GM18858 (cell line): ENCODE measurements at regions not wholly inside any gene's neighbourhood (a gene's known extent, or its start where the extent isn't known, plus 50 kb on each side); places are given as distances from the start of the nearest gene placed in this dataset.
"Not testable (repeated sequence)": the region's sequence is repeated elsewhere in the genome, so short reads cannot be mapped to it uniquely, and the experiment has no call there.

ENCODE experiments used
- ATAC-seq: cut with Tn5 transposase; IDR thresholded peaks from one replicate; pipeline ENCODE4 v1.9.1; 2021; ENCODE audit not compliant: unreplicated experiment

- ATAC-seq, result not testable (repeated sequence)
These were observed 299.1 kb upstream of the ZNF658 start for GRCh38 chr9:66601472-66601871.

- not testable (repeated sequence) for ATAC-seq
These were observed 268.9 kb upstream of the ZNF658 start for GRCh38 chr9:66631521-66632046.

DNA sequence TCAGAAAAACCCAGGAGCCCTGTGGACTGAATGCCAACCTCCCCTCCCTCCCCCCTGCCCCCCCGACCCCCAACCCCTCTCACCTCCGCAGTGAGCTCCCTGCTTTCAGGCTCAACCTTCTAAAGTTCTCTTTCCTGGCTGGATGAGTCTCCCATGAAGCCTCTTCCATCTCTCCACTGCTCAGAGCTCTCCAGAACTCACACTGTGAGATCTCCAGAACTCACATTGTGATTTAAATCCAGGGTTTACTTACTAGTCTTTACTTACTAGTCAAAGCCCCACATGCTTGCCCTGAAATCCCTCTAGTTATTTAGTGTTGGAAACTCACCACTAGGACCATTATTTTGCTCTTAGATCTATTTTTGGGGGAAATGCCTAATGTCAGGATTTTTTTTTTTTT is 252.8 kb upstream of the ZNF658 start:
- ATAC-seq, result not testable (repeated sequence)

DNA sequence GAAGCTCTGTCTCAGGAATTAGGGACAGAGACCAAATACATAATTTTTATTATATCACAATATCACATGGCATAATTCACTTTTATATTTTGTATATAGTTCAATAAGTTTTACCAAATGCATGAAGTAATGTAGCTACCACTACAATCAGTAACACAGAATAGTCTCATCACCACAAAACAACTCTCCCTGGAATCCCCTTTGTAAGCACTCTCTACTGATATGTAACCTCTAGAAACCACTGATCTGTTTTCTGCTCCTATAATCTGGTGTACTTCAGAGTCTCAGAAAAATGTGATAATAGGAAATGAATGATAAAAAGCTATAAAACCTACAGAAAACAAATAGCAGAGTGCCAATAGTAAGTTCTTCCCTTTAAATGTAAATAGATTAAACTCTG is 210.3 kb upstream of the ZNF658 start:
- ATAC-seq, result not testable (repeated sequence)

DNA sequence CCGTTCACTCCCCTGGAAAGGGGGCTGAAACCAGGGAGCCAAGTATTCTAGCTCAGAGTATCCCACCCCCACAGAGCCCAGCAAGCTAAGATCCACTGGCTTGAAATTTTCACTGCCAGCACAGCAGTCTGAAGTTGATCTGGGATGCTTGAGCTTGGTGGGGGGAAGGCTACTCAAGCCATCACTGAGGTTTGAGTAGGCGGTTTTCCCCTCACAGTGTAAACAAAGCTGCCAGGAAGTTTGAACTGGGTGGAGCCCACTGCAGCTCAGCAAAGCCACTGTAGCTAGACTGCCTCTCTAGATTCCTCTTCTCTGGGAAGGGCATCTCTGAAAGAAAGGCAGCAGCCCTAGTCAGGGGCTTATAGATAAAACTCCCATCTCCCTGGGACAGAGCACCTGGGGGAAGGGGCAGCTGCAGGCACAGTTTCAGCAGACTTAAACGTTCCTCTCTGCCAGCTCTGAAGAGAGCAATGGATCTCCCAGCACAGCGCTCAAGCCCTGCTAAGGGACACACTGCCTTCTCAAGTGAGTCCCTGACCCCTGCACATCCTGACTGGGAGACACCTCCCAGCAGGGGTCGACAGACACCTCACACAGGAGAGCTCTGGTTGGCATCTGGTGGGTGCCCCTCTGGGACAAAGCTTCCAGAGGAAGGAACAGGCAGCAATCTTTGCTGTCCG is 204.8 kb upstream of the ZNF658 start:
- peak; percentile 63 for ATAC-seq

DNA sequence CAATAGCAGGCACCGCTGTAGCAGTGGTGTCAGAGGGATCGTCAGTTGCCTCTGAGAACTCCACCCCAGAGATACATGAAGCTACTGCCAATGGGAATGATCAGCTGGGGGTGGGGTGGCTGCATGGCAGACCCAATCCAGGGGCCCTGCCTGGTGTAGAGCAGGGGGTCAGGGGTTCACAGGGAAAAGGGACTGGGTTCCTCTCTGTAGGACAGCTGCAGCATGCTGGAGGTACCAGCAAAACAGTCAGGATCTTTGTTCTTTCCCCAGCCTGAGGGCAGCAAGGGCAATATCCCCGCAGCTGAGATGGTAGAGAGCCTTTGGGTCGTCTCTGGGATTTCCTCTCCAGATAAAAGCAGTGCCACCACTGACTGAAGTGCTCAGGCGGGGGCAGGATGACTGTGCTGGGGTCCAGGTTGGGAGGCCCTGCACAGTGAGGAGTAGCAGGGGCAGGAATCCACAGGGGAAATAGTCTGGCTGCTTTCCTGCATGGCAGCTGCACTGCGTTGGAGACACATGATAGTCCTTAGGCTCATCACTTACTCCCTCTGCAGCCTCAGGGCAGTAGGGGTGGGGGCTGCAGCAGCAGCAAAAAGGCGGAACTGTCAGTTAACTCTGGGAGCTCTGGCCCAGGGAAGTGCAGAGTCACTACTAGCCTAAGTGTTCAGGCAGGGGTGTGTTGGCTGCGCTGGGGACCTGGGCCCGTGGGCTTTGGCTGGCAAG is 203.0 kb upstream of the ZNF658 start:
- not testable (repeated sequence) for ATAC-seq

DNA sequence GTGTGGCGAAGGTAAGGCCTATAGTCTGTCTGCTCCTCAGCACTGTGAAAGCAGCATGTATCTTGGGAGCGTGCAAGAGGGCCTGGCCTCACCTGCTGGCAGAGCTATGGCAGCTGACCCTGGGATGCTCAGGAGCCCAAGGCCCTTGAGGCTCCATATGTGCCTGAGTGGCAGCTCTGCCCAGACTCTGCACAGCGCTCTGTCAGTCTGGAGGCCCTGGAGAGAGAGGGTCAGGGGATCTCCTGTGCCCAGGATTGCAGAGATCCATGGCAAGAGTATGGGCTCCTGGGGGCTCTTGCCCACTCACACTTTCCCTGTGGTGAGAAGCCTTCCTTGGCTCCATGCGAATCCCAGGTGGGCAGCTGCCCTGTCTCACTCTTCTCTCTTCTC is 202.5 kb upstream of the ZNF658 start:
- ATAC-seq, result not testable (repeated sequence)

DNA sequence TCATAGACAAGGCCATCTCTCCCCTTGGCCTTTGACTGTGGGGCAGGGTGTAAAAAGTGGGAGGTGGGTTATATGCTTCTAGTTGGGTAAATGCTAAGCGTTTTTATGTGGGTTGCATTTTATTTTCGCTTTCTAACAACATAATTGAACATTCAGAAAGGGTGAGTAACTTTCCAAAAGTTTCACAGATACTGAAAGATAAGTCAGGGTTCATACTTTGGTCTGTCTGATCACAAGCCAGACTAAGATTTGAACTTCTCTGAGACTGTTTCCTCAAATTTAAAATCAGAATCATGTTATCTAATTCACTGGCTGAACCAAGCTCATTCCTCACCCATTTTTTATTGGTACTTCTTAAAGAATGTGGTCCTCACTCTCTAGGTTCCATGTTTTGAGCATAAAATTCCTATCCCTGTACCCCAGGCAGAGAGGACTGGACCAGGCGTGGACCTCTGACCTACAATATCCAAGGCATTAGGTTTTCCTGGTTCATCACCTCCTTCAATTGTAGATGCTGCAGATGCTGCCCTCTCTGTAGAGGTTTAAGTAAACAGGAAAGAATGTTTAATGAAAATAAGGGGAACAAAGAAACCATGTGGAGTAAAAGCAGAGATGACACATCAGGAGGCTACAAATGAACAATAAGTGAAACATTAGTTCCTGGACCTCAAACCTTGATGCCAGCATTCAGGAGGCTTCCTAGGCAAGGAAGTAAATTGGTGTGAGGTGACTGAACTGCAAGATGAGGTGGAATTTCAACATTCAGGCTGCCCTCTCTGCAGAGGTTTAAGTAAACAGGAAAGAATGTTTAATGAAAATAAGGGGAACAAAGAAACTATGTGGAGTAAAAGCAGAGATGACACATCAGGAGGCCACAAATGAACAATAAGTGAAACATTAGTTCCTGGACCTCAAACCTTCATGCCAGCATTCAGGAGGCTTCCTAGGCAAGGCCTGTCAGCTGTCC is 198.8 kb upstream of the ZNF658 start:
- not testable (repeated sequence) for ATAC-seq

DNA sequence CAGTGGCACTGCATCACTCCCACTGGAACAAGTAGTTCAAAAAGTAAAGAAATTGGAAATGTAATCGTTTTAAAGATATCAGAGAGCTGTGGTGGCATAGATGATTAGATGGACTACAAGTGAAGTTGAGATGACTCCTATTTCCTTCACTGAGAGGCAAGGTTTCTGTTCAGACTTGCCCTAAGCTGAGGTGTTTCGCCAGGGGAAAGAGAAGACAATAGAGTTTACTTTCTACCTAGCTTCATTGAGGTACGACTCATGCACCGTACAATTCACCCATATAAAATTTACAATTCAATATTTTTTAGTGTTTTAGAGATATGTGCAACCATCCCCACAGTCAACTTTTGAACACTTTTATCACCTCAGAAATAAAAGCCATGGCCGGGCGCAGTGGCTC is 189.0 kb upstream of the ZNF658 start:
- not testable (repeated sequence) for ATAC-seq

- ATAC-seq, result peak; percentile 87
These were observed 187.7 kb upstream of the ZNF658 start for GRCh38 chr9:66712870-66713269.

- not testable (repeated sequence) for ATAC-seq
These were observed 187.0 kb upstream of the ZNF658 start for GRCh38 chr9:66713552-66713951.

DNA sequence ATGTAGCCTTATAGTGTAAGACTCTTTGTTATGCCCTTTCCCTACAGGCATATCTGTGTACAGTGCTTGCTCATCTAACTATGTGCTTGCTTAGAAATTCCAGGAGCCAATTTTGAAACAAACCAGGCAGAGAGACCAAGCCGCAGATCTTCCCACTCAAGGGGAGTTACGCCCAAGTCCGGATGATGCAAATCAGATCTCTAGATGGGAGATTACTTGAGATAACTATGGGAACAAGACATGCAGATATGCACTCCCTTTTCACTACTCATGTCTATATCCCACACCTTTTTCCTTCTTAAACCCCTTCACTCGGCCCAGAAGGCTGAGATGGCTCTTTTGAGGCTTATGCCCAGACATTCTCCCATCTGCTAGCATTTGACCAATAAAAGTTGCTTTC is 179.7 kb upstream of the ZNF658 start:
- not testable (repeated sequence) for ATAC-seq

DNA sequence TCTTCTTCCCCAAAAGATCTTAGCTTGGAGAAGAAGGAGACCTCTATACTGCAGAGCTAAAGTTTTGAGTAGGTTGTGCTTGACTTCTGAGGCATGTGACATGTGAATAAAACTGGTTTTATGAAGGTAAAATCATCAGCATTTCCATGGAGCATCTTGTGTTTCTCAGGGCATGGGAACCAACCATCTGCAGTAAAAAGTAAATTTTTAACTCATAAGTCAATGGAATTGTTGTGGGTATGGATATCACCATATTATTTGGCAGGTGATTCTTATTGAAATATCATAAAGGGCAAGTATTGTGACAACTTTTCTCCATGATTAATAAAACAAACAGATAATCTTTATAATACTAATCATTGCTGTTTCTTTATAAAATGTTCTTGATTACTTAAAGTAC is 173.0 kb upstream of the ZNF658 start:
- not testable (repeated sequence) for ATAC-seq

DNA sequence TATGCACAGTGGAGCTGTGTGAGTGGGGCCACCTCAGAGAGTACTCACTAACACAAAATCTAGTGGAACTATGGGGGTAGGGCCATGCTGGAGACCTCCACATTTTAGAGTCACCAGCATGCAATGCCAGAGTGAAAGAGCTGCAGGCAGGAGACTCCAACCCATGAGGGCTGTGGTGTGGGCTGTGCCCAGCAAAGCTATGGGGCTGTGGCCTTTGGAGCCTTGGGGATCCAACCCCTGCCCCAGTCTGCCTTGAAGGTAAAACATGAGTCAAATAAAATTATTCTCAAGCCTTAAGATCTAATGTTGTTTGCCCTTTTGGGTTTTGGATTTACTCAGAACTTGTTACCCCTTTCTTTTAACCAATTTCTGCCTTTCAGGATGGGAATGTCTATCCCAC is 163.8 kb upstream of the ZNF658 start:
- not testable (repeated sequence) for ATAC-seq

GRCh38 chr9:66738418-66738817 is 162.1 kb upstream of the ZNF658 start:
- not testable (repeated sequence) for ATAC-seq

DNA sequence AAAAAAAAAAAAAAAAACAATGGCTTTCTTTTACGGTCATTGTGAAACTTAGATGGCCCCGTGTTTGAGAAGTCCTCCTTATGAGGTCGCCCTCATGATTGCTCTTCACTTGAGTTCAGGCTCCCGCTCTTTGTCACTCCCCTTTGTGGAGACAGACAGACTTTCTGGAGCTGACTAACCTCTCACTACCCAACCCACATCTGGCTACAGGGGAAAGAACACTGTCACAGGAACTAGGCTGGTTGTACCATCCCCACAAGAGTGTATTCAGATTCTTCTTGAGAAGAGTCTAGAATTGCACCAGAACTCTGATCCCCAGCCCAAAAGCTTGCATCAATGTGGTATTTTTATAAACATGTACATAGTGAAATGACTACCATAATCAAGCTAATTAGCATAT is 160.4 kb upstream of the ZNF658 start:
- ATAC-seq, result peak; percentile 38

- ATAC-seq, result not testable (repeated sequence)
These were observed 154.7 kb upstream of the ZNF658 start for GRCh38 chr9:66745846-66746245.

- ATAC-seq, result not testable (repeated sequence)
These were observed 148.1 kb upstream of the ZNF658 start for GRCh38 chr9:66752324-66752923.

DNA sequence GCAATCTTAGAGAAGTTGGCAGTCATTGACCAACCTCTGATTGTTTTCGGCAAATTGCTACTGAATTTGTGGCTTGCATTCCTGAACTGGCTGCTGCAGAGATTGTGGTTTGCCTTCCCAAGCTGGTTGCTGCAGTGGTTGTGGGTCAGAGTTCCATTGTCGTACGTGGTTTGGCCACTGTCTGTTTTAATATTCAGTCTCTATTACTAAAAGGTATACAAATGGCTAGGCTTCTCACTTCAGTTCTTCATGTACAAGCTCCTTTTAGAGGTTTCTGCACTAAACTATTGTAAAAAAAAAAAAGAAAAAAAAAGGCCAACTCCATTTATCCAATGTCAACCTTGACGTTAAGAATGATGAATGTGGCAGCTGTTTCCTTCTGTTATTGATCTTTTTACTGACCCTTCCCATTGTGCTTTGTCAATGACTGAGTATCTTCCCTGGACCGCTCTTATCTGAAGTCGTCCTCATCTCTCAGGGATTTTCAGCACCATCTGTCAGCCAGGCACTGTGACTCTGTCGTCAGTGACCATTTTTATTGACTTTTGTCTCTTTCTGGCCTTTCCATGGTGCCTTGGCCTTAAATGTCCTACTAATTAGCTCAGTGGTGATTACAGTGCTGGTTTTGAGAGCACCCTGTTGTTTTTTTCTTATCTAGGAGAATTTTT is 140.6 kb upstream of the ZNF658 start:
- ATAC-seq, result not testable (repeated sequence)
